ENCODE measurements at regions not wholly inside any gene's neighbourhood (a gene's known extent, or its start where the extent isn't known, plus 50 kb on each side); places are given as distances from the start of the nearest gene placed in this dataset.

DNA sequence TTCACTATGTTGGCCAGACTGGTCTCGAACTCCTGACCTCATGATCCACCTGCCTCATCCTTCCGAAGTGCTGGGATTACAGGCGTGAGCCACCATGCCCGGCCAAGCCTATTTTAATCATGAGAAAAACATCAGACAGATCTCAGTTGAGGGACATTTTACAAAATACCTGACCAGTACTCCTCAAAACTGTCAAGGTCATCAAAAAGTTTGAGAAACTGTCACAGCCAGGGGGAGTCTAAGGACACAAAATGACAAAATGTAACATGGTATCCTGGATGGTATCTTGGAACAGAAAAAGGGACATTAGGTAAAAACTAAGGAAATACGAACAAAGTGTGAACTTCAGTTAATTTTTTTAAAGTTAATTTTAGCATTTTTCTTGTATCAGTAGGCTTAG is 219.8 kb upstream of the PPP1R3A start:
- TF ChIP-seq EZH2phosphoT487 (IDR thresholded peaks at IDR 0.05; ENCODE audit: borderline replicate concordance, low read depth) (no peak), RFX5 (IDR thresholded peaks at IDR 0.05; ENCODE audit: low read length) (no peak), EP300 (IDR thresholded peaks at IDR 0.05; ENCODE audit: borderline replicate concordance in 1 of 2, low read depth in 1 of 2, low read length in 1 of 2) (no peak), POLR2AphosphoS5 (IDR thresholded peaks at IDR 0.05; ENCODE audit: low read depth, low read length) (no peak), CHD2 (IDR thresholded peaks at IDR 0.05; ENCODE audit: low read length, partially characterized antibody) (no peak), TAF1 (IDR thresholded peaks at IDR 0.05; ENCODE audit: borderline replicate concordance, low read depth, low read length) (no peak), FOXJ3 (CRISPR knock-in tag; IDR thresholded peaks at IDR 0.05) (no peak), YY1 (IDR thresholded peaks at IDR 0.05; ENCODE audit: low read depth) (no peak), MXI1 (IDR thresholded peaks at IDR 0.05; ENCODE audit: low read depth, low read length) (no peak), TCF12 (IDR thresholded peaks at IDR 0.05) (no peak), SMC3 (IDR thresholded peaks at IDR 0.05; ENCODE audit: low read depth, low read length) (no peak), SIN3A (IDR thresholded peaks at IDR 0.05; ENCODE audit: borderline replicate concordance, low read depth, low read length) (no peak)
- TF ChIP-seq, protein P1, sequence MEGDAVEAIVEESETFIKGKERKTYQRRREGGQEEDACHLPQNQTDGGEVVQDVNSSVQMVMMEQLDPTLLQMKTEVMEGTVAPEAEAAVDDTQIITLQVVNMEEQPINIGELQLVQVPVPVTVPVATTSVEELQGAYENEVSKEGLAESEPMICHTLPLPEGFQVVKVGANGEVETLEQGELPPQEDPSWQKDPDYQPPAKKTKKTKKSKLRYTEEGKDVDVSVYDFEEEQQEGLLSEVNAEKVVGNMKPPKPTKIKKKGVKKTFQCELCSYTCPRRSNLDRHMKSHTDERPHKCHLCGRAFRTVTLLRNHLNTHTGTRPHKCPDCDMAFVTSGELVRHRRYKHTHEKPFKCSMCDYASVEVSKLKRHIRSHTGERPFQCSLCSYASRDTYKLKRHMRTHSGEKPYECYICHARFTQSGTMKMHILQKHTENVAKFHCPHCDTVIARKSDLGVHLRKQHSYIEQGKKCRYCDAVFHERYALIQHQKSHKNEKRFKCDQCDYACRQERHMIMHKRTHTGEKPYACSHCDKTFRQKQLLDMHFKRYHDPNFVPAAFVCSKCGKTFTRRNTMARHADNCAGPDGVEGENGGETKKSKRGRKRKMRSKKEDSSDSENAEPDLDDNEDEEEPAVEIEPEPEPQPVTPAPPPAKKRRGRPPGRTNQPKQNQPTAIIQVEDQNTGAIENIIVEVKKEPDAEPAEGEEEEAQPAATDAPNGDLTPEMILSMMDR (IDR thresholded peaks at IDR 0.05): no peak
- TF ChIP-seq, protein P2, sequence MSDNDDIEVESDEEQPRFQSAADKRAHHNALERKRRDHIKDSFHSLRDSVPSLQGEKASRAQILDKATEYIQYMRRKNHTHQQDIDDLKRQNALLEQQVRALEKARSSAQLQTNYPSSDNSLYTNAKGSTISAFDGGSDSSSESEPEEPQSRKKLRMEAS (IDR thresholded peaks at IDR 0.05; ENCODE audit: low read depth): no peak

Measured in SK-N-SH (cell line).